HG03520 (cell line): ENCODE measurements at regions not wholly inside any gene's neighbourhood (a gene's known extent, or its start where the extent isn't known, plus 50 kb on each side); places are given as distances from the start of the nearest gene placed in this dataset.

Experiments used
- ATAC-seq: cut with Tn5 transposase; IDR thresholded peaks from one replicate; pipeline ENCODE4 v1.9.1; 2021; ENCODE audit warnings: mild to moderate bottlenecking, moderate library complexity; ENCODE audit not compliant: unreplicated experiment

GRCh38 chr6:6781172-6781872 is 192.8 kb downstream of the LY86 start:
- ATAC-seq, result no peak

- no peak for ATAC-seq
These were observed 193.3 kb downstream of the LY86 start for GRCh38 chr6:6781873-6782227.

GRCh38 chr6:6783721-6784120 is 195.2 kb downstream of the LY86 start:
- ATAC-seq, result no peak

GRCh38 chr6:6784514-6785162 is 196.1 kb downstream of the LY86 start:
- no peak for ATAC-seq

- no peak for ATAC-seq
These were observed 196.6 kb downstream of the LY86 start for GRCh38 chr6:6785163-6785521.

GRCh38 chr6:6788394-6789032 is 200.0 kb downstream of the LY86 start:
- ATAC-seq, result peak; percentile 46

- no peak for ATAC-seq
These were observed 201.9 kb downstream of the LY86 start for GRCh38 chr6:6790393-6790792.

- ATAC-seq, result no peak
These were observed 202.4 kb downstream of the LY86 start for GRCh38 chr6:6790891-6791290.

- no peak for ATAC-seq
These were observed 205.1 kb downstream of the LY86 start for GRCh38 chr6:6793388-6794250.

- no peak for ATAC-seq
These were observed 206.9 kb downstream of the LY86 start for GRCh38 chr6:6795393-6795792.

- no peak for ATAC-seq
These were observed 208.3 kb downstream of the LY86 start for GRCh38 chr6:6796818-6797217.

GRCh38 chr6:6798448-6798860 is 209.9 kb downstream of the LY86 start:
- ATAC-seq, result no peak

GRCh38 chr6:6801005-6801335 is 212.4 kb downstream of the LY86 start:
- ATAC-seq, result no peak

- no peak for ATAC-seq
These were observed 213.2 kb downstream of the LY86 start for GRCh38 chr6:6801635-6802218.

GRCh38 chr6:6803180-6803977 is 214.9 kb downstream of the LY86 start:
- peak; percentile 74 for ATAC-seq

GRCh38 chr6:6804843-6805615 is 216.5 kb downstream of the LY86 start:
- no peak for ATAC-seq

GRCh38 chr6:6806844-6807518 is 218.5 kb downstream of the LY86 start:
- no peak for ATAC-seq

- ATAC-seq, result no peak
These were observed 219.8 kb downstream of the LY86 start for GRCh38 chr6:6808343-6808742.

- no peak for ATAC-seq
These were observed 220.4 kb downstream of the LY86 start for GRCh38 chr6:6808915-6809314.
